HEK293 (cell line): ENCODE measurements at regions not wholly inside any gene's neighbourhood (a gene's known extent, or its start where the extent isn't known, plus 50 kb on each side); places are given as distances from the start of the nearest gene placed in this dataset.

Experiments
- CTCF ChIA-PET: fragments of 350-600 bp; formaldehyde crosslinking; extraction: SDS; loops from one replicate; lab custom pipeline; 2021; ENCODE audit warnings: antibody characterized with exemption; lab: Yijun Ruan, JAX
- POLR2A ChIA-PET: fragments of 300-600 bp; formaldehyde crosslinking; extraction: SDS; loops from one replicate; lab custom pipeline; 2020; ENCODE audit warnings: antibody characterized with exemption, inconsistent platforms; lab: Yijun Ruan, JAX
- H3K27ac ChIP-seq: fragments of 200-500 bp; sonication (Bioruptor generic); 2 replicates; pipeline ENCODE4 v1.5.1; 2014; ENCODE audit warnings: low read depth, low read length, control low read depth, inconsistent platforms; ENCODE audit errors: extremely low read depth
- H3K36me3 ChIP-seq, 2 experiments: fragments of 200-500 bp in 1 of 2; sonication (Bioruptor generic) in 1 of 2; 1 replicate in 1 of 2; 2 replicates in 1 of 2; pipeline ENCODE4 v1.5.1; 2014 to 2017; ENCODE audit warnings: inconsistent platforms in 2 of 2, low read length in 2 of 2; ENCODE audit not compliant: control insufficient read depth in 2 of 2, insufficient read depth in 1 of 2
- H3K4me1 ChIP-seq: fragments of 200-500 bp; sonication (Bioruptor generic); 2 replicates; pipeline ENCODE4 v1.5.1; 2014; ENCODE audit warnings: mild to moderate bottlenecking, low read length, inconsistent platforms; ENCODE audit not compliant: control insufficient read depth, insufficient read depth
- H3K4me3 ChIP-seq: 2 replicates; pipeline ENCODE4 v1.5.1; 2011; ENCODE audit warnings: low read depth, mild to moderate bottlenecking, control low read depth, low read length, moderate library complexity
- H3K9me3 ChIP-seq: fragments of 200-500 bp; sonication (Bioruptor generic); 2 replicates; pipeline ENCODE4 v1.5.1; 2014; ENCODE audit warnings: low read depth, low read length, inconsistent platforms; ENCODE audit not compliant: control insufficient read depth, insufficient read depth
- GLIS1 ChIP-seq: fragments of 450-650 bp; formaldehyde crosslinking; IDR thresholded peaks from 2 replicates; pipeline ENCODE4 v1.5.1; 2016; ENCODE audit warnings: missing biosample characterization, missing genetic modification characterization
- GLIS2 ChIP-seq: fragments of 450-650 bp; formaldehyde crosslinking; IDR thresholded peaks from 2 replicates; pipeline ENCODE4 v1.5.1; 2016; ENCODE audit warnings: missing biosample characterization, missing genetic modification characterization
- KLF9 ChIP-seq: fragments of 450-650 bp; formaldehyde crosslinking; IDR thresholded peaks from 2 replicates; pipeline ENCODE4 v1.5.1; 2016; ENCODE audit warnings: missing biosample characterization, missing genetic modification characterization, low read depth
- TRIM28 ChIP-seq: IDR thresholded peaks from 2 replicates; pipeline ENCODE4 v1.6.1; 2011; ENCODE audit warnings: low read length, control low read depth, borderline replicate concordance
- ZNF112 ChIP-seq: fragments of 450-650 bp; formaldehyde crosslinking; IDR thresholded peaks from 2 replicates; pipeline ENCODE4 v1.5.0; 2017; ENCODE audit warnings: missing biosample characterization, missing genetic modification characterization
- ZNF266 ChIP-seq: fragments of 450-650 bp; formaldehyde crosslinking; IDR thresholded peaks from 2 replicates; pipeline ENCODE4 v1.5.1; 2016; ENCODE audit warnings: missing biosample characterization, missing genetic modification characterization, low read depth
- ZNF426 ChIP-seq: fragments of 450-650 bp; formaldehyde crosslinking; IDR thresholded peaks from 2 replicates; pipeline ENCODE4 v1.5.1; 2017; ENCODE audit warnings: missing biosample characterization, missing genetic modification characterization, mild to moderate bottlenecking, inconsistent platforms, moderate library complexity
- ZNF518A ChIP-seq: fragments of 450-650 bp; formaldehyde crosslinking; conservative IDR thresholded peaks from 2 replicates; pipeline ENCODE4 v1.5.1; 2016; ENCODE audit warnings: low read depth, missing biosample characterization, missing genetic modification characterization
- ZNF521 ChIP-seq: fragments of 450-650 bp; formaldehyde crosslinking; IDR thresholded peaks from 2 replicates; pipeline ENCODE4 v1.5.1; 2017; ENCODE audit warnings: missing biosample characterization, mild to moderate bottlenecking, missing genetic modification characterization
- ZNF768 ChIP-seq: fragments of 450-650 bp; formaldehyde crosslinking; IDR thresholded peaks from 2 replicates; pipeline ENCODE4 v1.5.1; 2018; ENCODE audit warnings: missing biosample characterization, mild to moderate bottlenecking, missing genetic modification characterization
- TF ChIP-seq, protein P1 (sequence below): fragments of 450-650 bp; formaldehyde crosslinking; IDR thresholded peaks from 2 replicates; pipeline ENCODE4 v1.5.1; 2016; ENCODE audit warnings: missing biosample characterization, missing genetic modification characterization, low read depth
- TF ChIP-seq, protein P2 (sequence below): fragments of 450-650 bp; formaldehyde crosslinking; IDR thresholded peaks from 2 replicates; pipeline ENCODE4 v1.5.1; 2016; ENCODE audit warnings: missing biosample characterization, missing genetic modification characterization
- TF ChIP-seq, protein P3 (sequence below): fragments of 450-650 bp; formaldehyde crosslinking; IDR thresholded peaks from 2 replicates; pipeline ENCODE4 v1.5.1; 2016; ENCODE audit warnings: missing biosample characterization, missing genetic modification characterization

DNA sequence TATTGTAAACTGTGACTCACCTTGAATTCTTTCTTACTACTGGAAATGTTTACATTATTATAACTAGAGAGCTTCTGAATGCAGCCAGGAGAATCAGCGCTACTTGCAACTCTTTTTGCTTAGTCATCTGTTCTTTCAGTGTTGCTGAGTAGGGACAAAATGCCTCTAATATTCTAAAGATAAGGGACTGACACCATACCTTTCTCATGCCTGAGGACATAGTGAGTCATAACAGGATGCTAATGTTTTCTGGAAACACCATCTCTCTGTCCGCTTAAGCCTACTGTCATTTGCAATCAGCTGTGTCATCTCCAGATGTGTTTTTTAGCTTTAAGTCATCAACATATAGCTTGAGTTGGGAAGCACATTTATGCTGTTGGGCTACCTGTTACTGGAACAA, 108.3 kb downstream of the QRFPR start (continued):
- TF ChIP-seq, protein P1, sequence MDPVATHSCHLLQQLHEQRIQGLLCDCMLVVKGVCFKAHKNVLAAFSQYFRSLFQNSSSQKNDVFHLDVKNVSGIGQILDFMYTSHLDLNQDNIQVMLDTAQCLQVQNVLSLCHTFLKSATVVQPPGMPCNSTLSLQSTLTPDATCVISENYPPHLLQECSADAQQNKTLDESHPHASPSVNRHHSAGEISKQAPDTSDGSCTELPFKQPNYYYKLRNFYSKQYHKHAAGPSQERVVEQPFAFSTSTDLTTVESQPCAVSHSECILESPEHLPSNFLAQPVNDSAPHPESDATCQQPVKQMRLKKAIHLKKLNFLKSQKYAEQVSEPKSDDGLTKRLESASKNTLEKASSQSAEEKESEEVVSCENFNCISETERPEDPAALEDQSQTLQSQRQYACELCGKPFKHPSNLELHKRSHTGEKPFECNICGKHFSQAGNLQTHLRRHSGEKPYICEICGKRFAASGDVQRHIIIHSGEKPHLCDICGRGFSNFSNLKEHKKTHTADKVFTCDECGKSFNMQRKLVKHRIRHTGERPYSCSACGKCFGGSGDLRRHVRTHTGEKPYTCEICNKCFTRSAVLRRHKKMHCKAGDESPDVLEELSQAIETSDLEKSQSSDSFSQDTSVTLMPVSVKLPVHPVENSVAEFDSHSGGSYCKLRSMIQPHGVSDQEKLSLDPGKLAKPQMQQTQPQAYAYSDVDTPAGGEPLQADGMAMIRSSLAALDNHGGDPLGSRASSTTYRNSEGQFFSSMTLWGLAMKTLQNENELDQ (tag by site-specific recombination): no peak
- TF ChIP-seq GLIS1 (no peak), TRIM28 (no peak; the same call in 1 of the 2 replicates), ZNF266 (tag by site-specific recombination) (no peak)
- TF ChIP-seq, all 188 proteins: peak for 0

DNA sequence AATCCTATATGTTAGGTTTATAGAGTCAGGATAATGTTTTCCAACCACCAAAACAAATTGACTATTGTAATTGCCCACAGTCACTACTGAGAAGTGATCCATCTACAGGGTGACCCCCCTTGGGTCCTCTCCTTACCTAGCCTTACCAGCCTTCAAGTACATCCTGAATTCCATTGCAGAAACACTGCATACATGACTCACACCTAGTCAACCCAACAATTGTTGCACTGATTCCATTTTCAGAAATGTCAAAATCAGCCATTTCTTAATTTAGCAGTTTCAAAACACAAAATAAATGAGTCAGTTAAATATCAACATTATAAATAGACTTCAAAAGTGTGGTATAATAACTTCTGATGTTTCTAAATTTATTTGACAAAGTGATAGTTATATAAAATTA, 106.3 kb upstream of the TNIP3 start:
- POLR2A ChIA-PET: no interaction called here
- H3K27ac ChIP-seq: no peak overlapping the region
- CTCF ChIA-PET: no interaction called here
- H3K36me3 ChIP-seq: no peaks in the 10 kb centered on the region
- no peak overlapping the region for H3K4me3 ChIP-seq
- TF ChIP-seq, protein P2, sequence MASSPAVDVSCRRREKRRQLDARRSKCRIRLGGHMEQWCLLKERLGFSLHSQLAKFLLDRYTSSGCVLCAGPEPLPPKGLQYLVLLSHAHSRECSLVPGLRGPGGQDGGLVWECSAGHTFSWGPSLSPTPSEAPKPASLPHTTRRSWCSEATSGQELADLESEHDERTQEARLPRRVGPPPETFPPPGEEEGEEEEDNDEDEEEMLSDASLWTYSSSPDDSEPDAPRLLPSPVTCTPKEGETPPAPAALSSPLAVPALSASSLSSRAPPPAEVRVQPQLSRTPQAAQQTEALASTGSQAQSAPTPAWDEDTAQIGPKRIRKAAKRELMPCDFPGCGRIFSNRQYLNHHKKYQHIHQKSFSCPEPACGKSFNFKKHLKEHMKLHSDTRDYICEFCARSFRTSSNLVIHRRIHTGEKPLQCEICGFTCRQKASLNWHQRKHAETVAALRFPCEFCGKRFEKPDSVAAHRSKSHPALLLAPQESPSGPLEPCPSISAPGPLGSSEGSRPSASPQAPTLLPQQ (tag by site-specific recombination): no peak
- TF ChIP-seq ZNF426 (tag by site-specific recombination) (no peak), ZNF768 (no peak), GLIS2 (tag by site-specific recombination) (no peak), ZNF518A (tag by site-specific recombination) (no peak), ZNF521 (tag by site-specific recombination) (no peak), ZNF112 (tag by site-specific recombination) (no peak), KLF9 (tag by site-specific recombination) (no peak)
- TF ChIP-seq, protein P3, sequence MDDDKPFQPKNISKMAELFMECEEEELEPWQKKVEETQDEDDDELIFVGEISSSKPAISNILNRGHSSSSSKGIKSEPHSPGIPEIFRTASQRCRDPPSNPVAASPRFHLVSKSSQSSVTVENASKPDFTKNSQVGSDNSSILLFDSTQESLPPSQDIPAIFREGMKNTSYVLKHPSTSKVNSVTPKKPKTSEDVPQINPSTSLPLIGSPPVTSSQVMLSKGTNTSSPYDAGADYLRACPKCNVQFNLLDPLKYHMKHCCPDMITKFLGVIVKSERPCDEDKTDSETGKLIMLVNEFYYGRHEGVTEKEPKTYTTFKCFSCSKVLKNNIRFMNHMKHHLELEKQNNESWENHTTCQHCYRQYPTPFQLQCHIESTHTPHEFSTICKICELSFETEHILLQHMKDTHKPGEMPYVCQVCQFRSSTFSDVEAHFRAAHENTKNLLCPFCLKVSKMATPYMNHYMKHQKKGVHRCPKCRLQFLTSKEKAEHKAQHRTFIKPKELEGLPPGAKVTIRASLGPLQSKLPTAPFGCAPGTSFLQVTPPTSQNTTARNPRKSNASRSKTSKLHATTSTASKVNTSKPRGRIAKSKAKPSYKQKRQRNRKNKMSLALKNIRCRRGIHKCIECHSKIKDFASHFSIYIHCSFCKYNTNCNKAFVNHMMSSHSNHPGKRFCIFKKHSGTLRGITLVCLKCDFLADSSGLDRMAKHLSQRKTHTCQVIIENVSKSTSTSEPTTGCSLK (tag by site-specific recombination): no peak
- H3K9me3 ChIP-seq: no peaks in the 10 kb centered on the region
- H3K4me1 ChIP-seq: no peaks in the 10 kb centered on the region
